SJSA1 (cell line): ENCODE measurements at regions not wholly inside any gene's neighbourhood (a gene's known extent, or its start where the extent isn't known, plus 50 kb on each side); places are given as distances from the start of the nearest gene placed in this dataset.
"Not testable (repeated sequence)": the region's sequence is repeated elsewhere in the genome, so short reads cannot be mapped to it uniquely, and the experiment has no call there.

Experiments
- DNase-seq, 2 experiments: peaks; one replicate each; pipeline ENCODE4 v3.0.0-alpha.2; 2015 to 2020; ENCODE audit warnings: low spot score in 2 of 2, low read depth in 1 of 2
- H3K27ac ChIP-seq: fragments of 250-450 bp; sonication (Bioruptor Pico); 2 replicates; pipeline ENCODE4 v1.5.1; 2020; ENCODE audit warnings: mild to moderate bottlenecking, moderate library complexity
- H3K27me3 ChIP-seq: fragments of 250-450 bp; sonication (Bioruptor Pico); replicated peaks from 2 replicates; pipeline ENCODE4 v1.5.1; 2020; ENCODE audit warnings: mild to moderate bottlenecking, moderate library complexity
- H3K36me3 ChIP-seq: fragments of 250-450 bp; sonication (Bioruptor Pico); 2 replicates; pipeline ENCODE4 v1.5.1; 2020; ENCODE audit warnings: mild to moderate bottlenecking
- H3K4me1 ChIP-seq: fragments of 250-450 bp; sonication (Bioruptor Pico); replicated peaks from 2 replicates; pipeline ENCODE4 v1.6.1; 2021; ENCODE audit warnings: mild to moderate bottlenecking
- H3K4me3 ChIP-seq: fragments of 250-450 bp; sonication (Bioruptor Pico); 2 replicates; pipeline ENCODE4 v1.5.1; 2020; ENCODE audit warnings: mild to moderate bottlenecking
- H3K9me3 ChIP-seq: fragments of 250-450 bp; sonication (Bioruptor Pico); replicated peaks from 2 replicates; pipeline ENCODE4 v1.5.1; 2020; ENCODE audit warnings: mild to moderate bottlenecking

GRCh38 chr5:19196631-19197030 lies 791.4 kb downstream of the CDH18 start:
- Histone ChIP-seq H3K4me3 (no peak overlapping the region), H3K4me1 (no peaks in the 10 kb centered on the region), H3K9me3 (no peaks in the 10 kb centered on the region), H3K27me3 (no peaks in the 10 kb centered on the region), H3K27ac (no peak overlapping the region), H3K36me3 (no peaks in the 10 kb centered on the region)
- DNase-seq = no peak

- no peak for DNase-seq
- Histone ChIP-seq H3K36me3 (no peaks in the 10 kb centered on the region), H3K4me3 (no peak overlapping the region), H3K27ac (no peak overlapping the region), H3K27me3 (no peaks in the 10 kb centered on the region), H3K9me3 (no peaks in the 10 kb centered on the region), H3K4me1 (no peaks in the 10 kb centered on the region)
Measured at GRCh38 chr5:19200251-19200650, 787.7 kb downstream of the CDH18 start.

GRCh38 chr5:19208397-19208796 lies 779.6 kb downstream of the CDH18 start:
- no peak for DNase-seq
- Histone ChIP-seq H3K27me3 (no peaks in the 10 kb centered on the region), H3K27ac (no peak overlapping the region), H3K36me3 (no peaks in the 10 kb centered on the region), H3K9me3 (no peaks in the 10 kb centered on the region), H3K4me3 (no peak overlapping the region), H3K4me1 (no peaks in the 10 kb centered on the region)

GRCh38 chr5:19210886-19211285 lies 777.1 kb downstream of the CDH18 start:
- H3K36me3 ChIP-seq = no peaks in the 10 kb centered on the region
- DNase-seq = no peak
- H3K4me1 ChIP-seq = no peaks in the 10 kb centered on the region
- H3K9me3 ChIP-seq = no peaks in the 10 kb centered on the region
- no peak overlapping the region for H3K27ac ChIP-seq
- no peaks in the 10 kb centered on the region for H3K27me3 ChIP-seq
- H3K4me3 ChIP-seq = no peak overlapping the region

- no peak overlapping the region for H3K27ac ChIP-seq
- no peaks in the 10 kb centered on the region for H3K9me3 ChIP-seq
- no peaks in the 10 kb centered on the region for H3K4me1 ChIP-seq
- no peaks in the 10 kb centered on the region for H3K27me3 ChIP-seq
- no peak overlapping the region for H3K4me3 ChIP-seq
- H3K36me3 ChIP-seq = no peaks in the 10 kb centered on the region
- DNase-seq = no peak
Measured at GRCh38 chr5:19229179-19229835, 758.7 kb downstream of the CDH18 start.

- H3K36me3 ChIP-seq = no peaks in the 10 kb centered on the region
- no peak overlapping the region for H3K27ac ChIP-seq
- H3K9me3 ChIP-seq = peaks cover 8% of the 10 kb centered on the region
- H3K4me1 ChIP-seq = no peaks in the 10 kb centered on the region
- no peaks in the 10 kb centered on the region for H3K27me3 ChIP-seq
- DNase-seq = no peak
- H3K4me3 ChIP-seq = no peak overlapping the region
Measured at GRCh38 chr5:19233573-19233972, 754.4 kb downstream of the CDH18 start.

GRCh38 chr5:19235101-19235584 lies 752.9 kb downstream of the CDH18 start:
- H3K4me3 ChIP-seq = no peak overlapping the region
- H3K9me3 ChIP-seq = peaks cover 8% of the 10 kb centered on the region
- no peaks in the 10 kb centered on the region for H3K4me1 ChIP-seq
- no peak for DNase-seq
- no peak overlapping the region for H3K27ac ChIP-seq
- no peaks in the 10 kb centered on the region for H3K36me3 ChIP-seq
- no peaks in the 10 kb centered on the region for H3K27me3 ChIP-seq

GRCh38 chr5:19240170-19240569 lies 747.8 kb downstream of the CDH18 start:
- H3K9me3 ChIP-seq = peaks cover 8% of the 10 kb centered on the region
- DNase-seq = no peak
- H3K27me3 ChIP-seq = no peaks in the 10 kb centered on the region
- no peaks in the 10 kb centered on the region for H3K4me1 ChIP-seq
- H3K27ac ChIP-seq = no peak overlapping the region
- H3K4me3 ChIP-seq = no peak overlapping the region
- no peaks in the 10 kb centered on the region for H3K36me3 ChIP-seq

- no peaks in the 10 kb centered on the region for H3K27me3 ChIP-seq
- peaks cover 3% of the 10 kb centered on the region; the same call in 1 of the 2 replicates for H3K9me3 ChIP-seq
- no peak for DNase-seq
Measured at GRCh38 chr5:19241690-19242089, 746.3 kb downstream of the CDH18 start.

GRCh38 chr5:19246191-19246590 lies 741.8 kb downstream of the CDH18 start:
- H3K9me3 ChIP-seq, H3K27me3 ChIP-seq, H3K27ac ChIP-seq, H3K36me3 ChIP-seq, H3K4me3 ChIP-seq, DNase-seq, H3K4me1 ChIP-seq: not testable (repeated sequence)

More at GRCh38 chr5:19241690-19242089, 746.3 kb downstream of the CDH18 start:
- Histone ChIP-seq H3K36me3 (no peaks in the 10 kb centered on the region), H3K27ac (no peak overlapping the region), H3K4me3 (no peak overlapping the region), H3K4me1 (no peaks in the 10 kb centered on the region)

- DNase-seq = no peak
- Histone ChIP-seq H3K4me1 (no peaks in the 10 kb centered on the region), H3K27me3 (no peaks in the 10 kb centered on the region), H3K36me3 (no peaks in the 10 kb centered on the region), H3K9me3 (0 out of 2 replicates have a peak, but pooled peaks cover 3% of the 10 kb centered on the region), H3K27ac (no peak overlapping the region), H3K4me3 (no peak overlapping the region)
Measured at GRCh38 chr5:19247302-19247701, 740.7 kb downstream of the CDH18 start.

- Histone ChIP-seq H3K27me3 (no peaks in the 10 kb centered on the region), H3K4me3 (no peak overlapping the region)
- DNase-seq = no peak
Measured at GRCh38 chr5:19256036-19256435, 732.0 kb downstream of the CDH18 start.

GRCh38 chr5:19258686-19259085 lies 729.3 kb downstream of the CDH18 start:
- H3K27ac ChIP-seq = no peak overlapping the region
- H3K9me3 ChIP-seq = 0 out of 2 replicates have a peak, but pooled peaks cover 2% of the 10 kb centered on the region
- no peak for DNase-seq
- H3K4me3 ChIP-seq = no peak overlapping the region
- no peaks in the 10 kb centered on the region for H3K27me3 ChIP-seq
- H3K36me3 ChIP-seq = no peaks in the 10 kb centered on the region
- no peaks in the 10 kb centered on the region for H3K4me1 ChIP-seq

More at GRCh38 chr5:19256036-19256435, 732.0 kb downstream of the CDH18 start:
- Histone ChIP-seq H3K4me1 (no peaks in the 10 kb centered on the region), H3K27ac (no peak overlapping the region), H3K9me3 (no peaks in the 10 kb centered on the region), H3K36me3 (no peaks in the 10 kb centered on the region)

GRCh38 chr5:19261879-19262278 lies 726.1 kb downstream of the CDH18 start:
- no peak overlapping the region for H3K4me3 ChIP-seq
- no peaks in the 10 kb centered on the region for H3K27me3 ChIP-seq
- DNase-seq = no peak
- H3K36me3 ChIP-seq = no peaks in the 10 kb centered on the region
- H3K27ac ChIP-seq = no peak overlapping the region
- no peaks in the 10 kb centered on the region for H3K4me1 ChIP-seq
- 0 out of 2 replicates have a peak, but pooled peaks cover 2% of the 10 kb centered on the region for H3K9me3 ChIP-seq

- no peak overlapping the region for H3K4me3 ChIP-seq
- DNase-seq = no peak
- H3K4me1 ChIP-seq = no peaks in the 10 kb centered on the region
- H3K36me3 ChIP-seq = no peaks in the 10 kb centered on the region
- H3K27ac ChIP-seq = no peak overlapping the region
- H3K27me3 ChIP-seq = no peaks in the 10 kb centered on the region
- H3K9me3 ChIP-seq = 0 out of 2 replicates have a peak, but pooled peaks cover 2% of the 10 kb centered on the region
Measured at GRCh38 chr5:19264821-19265220, 723.2 kb downstream of the CDH18 start.
